ENCODE measurements at regions not wholly inside any gene's neighbourhood (a gene's known extent, or its start where the extent isn't known, plus 50 kb on each side); places are given as distances from the start of the nearest gene placed in this dataset.

DNA sequence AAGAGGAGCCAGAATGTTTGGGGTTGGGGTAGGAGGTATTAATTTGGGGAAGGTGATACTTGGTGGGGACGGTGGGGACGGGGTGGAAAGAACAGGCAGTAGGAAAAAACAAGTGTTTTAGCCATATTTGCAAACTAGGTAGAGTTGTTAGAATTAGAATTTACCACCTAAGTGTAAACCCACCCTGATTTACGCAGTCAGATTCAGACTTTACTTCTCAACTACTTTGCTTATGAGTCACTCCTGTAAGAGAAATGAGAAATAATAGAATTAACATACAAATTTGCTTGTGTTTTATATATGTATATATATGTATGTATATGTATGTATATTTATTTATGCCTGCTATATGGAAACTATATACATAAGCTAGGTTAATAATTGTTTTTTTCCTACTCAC, 1168.2 kb upstream of the ZEB2 start (continued):
- no peak for TF ChIP-seq EZH2 (IDR thresholded peaks at IDR 0.05; ENCODE audit: low read depth, unreplicated experiment)
- TF ChIP-seq EZH2phosphoT487 (IDR thresholded peaks at IDR 0.05; ENCODE audit: unreplicated experiment) = no peak
- TF ChIP-seq, protein P1, sequence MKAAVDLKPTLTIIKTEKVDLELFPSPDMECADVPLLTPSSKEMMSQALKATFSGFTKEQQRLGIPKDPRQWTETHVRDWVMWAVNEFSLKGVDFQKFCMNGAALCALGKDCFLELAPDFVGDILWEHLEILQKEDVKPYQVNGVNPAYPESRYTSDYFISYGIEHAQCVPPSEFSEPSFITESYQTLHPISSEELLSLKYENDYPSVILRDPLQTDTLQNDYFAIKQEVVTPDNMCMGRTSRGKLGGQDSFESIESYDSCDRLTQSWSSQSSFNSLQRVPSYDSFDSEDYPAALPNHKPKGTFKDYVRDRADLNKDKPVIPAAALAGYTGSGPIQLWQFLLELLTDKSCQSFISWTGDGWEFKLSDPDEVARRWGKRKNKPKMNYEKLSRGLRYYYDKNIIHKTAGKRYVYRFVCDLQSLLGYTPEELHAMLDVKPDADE (IDR thresholded peaks at IDR 0.05) = no peak
- no peak for TF ChIP-seq STAT1 (IDR thresholded peaks at IDR 0.05; ENCODE audit: unreplicated experiment)
- TF ChIP-seq, protein P2, sequence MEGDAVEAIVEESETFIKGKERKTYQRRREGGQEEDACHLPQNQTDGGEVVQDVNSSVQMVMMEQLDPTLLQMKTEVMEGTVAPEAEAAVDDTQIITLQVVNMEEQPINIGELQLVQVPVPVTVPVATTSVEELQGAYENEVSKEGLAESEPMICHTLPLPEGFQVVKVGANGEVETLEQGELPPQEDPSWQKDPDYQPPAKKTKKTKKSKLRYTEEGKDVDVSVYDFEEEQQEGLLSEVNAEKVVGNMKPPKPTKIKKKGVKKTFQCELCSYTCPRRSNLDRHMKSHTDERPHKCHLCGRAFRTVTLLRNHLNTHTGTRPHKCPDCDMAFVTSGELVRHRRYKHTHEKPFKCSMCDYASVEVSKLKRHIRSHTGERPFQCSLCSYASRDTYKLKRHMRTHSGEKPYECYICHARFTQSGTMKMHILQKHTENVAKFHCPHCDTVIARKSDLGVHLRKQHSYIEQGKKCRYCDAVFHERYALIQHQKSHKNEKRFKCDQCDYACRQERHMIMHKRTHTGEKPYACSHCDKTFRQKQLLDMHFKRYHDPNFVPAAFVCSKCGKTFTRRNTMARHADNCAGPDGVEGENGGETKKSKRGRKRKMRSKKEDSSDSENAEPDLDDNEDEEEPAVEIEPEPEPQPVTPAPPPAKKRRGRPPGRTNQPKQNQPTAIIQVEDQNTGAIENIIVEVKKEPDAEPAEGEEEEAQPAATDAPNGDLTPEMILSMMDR (conservative IDR thresholded peaks at IDR 0.05; ENCODE audit: low read depth in 2 of 2) = no peak
- TF ChIP-seq POLR2AphosphoS5 (IDR thresholded peaks at IDR 0.05; ENCODE audit: low read depth) = no peak
- no peak for TF ChIP-seq JUNB (IDR thresholded peaks at IDR 0.05; ENCODE audit: unreplicated experiment)

DNA sequence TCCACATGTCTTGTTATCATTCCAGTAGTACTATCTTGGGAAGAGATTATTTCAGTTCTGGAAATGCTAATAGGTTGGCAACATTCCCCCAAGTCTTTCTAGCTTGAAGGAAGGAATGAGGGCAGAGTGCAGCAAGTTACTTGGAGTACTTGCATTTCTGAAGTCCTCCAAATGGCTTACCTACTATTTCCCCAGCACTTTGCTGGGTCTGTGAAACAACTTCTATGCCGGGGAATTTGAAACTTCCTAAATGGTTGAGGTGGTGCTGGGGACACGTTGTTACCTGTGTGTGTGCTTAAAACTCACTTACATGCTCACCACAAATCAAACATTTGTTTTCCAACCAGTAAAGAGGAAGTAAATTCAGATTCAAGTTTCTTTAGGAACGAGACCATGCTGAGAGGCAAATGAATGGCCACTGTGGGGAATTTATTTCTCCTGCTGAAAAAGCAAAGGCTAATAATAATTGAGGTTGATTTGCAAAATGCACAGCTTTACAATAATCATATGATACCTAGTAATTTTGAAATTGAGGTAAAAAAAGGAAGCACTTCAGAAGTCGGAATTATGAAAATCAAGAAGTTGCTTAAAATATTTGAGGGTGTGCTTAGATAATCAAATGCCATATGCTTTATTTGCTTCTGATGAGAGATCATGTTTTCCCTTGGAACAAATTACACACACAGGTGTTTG, 1167.7 kb upstream of the ZEB2 start:
- peaks cover 6% of the 10 kb centered on the region for H3K9me2 ChIP-seq (ENCODE audit: insufficient read depth)
- H3F3A ChIP-seq (replicated peaks; ENCODE audit: low read depth) = no peaks in the 10 kb centered on the region
- peak overlapping the region; percentile 13 for H3K4me2 ChIP-seq
- TF ChIP-seq, protein P3, sequence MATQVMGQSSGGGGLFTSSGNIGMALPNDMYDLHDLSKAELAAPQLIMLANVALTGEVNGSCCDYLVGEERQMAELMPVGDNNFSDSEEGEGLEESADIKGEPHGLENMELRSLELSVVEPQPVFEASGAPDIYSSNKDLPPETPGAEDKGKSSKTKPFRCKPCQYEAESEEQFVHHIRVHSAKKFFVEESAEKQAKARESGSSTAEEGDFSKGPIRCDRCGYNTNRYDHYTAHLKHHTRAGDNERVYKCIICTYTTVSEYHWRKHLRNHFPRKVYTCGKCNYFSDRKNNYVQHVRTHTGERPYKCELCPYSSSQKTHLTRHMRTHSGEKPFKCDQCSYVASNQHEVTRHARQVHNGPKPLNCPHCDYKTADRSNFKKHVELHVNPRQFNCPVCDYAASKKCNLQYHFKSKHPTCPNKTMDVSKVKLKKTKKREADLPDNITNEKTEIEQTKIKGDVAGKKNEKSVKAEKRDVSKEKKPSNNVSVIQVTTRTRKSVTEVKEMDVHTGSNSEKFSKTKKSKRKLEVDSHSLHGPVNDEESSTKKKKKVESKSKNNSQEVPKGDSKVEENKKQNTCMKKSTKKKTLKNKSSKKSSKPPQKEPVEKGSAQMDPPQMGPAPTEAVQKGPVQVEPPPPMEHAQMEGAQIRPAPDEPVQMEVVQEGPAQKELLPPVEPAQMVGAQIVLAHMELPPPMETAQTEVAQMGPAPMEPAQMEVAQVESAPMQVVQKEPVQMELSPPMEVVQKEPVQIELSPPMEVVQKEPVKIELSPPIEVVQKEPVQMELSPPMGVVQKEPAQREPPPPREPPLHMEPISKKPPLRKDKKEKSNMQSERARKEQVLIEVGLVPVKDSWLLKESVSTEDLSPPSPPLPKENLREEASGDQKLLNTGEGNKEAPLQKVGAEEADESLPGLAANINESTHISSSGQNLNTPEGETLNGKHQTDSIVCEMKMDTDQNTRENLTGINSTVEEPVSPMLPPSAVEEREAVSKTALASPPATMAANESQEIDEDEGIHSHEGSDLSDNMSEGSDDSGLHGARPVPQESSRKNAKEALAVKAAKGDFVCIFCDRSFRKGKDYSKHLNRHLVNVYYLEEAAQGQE (IDR thresholded peaks at IDR 0.05; ENCODE audit: unreplicated experiment) = no peak
- TF ChIP-seq EZH2 (IDR thresholded peaks at IDR 0.05; ENCODE audit: low read depth, unreplicated experiment) (no peak), ZNF114 (CRISPR knock-in tag; IDR thresholded peaks at IDR 0.05) (no peak), CREB1 (CRISPR knock-in tag; IDR thresholded peaks at IDR 0.05; ENCODE audit: low read depth) (no peak)
- TF ChIP-seq, protein P4, sequence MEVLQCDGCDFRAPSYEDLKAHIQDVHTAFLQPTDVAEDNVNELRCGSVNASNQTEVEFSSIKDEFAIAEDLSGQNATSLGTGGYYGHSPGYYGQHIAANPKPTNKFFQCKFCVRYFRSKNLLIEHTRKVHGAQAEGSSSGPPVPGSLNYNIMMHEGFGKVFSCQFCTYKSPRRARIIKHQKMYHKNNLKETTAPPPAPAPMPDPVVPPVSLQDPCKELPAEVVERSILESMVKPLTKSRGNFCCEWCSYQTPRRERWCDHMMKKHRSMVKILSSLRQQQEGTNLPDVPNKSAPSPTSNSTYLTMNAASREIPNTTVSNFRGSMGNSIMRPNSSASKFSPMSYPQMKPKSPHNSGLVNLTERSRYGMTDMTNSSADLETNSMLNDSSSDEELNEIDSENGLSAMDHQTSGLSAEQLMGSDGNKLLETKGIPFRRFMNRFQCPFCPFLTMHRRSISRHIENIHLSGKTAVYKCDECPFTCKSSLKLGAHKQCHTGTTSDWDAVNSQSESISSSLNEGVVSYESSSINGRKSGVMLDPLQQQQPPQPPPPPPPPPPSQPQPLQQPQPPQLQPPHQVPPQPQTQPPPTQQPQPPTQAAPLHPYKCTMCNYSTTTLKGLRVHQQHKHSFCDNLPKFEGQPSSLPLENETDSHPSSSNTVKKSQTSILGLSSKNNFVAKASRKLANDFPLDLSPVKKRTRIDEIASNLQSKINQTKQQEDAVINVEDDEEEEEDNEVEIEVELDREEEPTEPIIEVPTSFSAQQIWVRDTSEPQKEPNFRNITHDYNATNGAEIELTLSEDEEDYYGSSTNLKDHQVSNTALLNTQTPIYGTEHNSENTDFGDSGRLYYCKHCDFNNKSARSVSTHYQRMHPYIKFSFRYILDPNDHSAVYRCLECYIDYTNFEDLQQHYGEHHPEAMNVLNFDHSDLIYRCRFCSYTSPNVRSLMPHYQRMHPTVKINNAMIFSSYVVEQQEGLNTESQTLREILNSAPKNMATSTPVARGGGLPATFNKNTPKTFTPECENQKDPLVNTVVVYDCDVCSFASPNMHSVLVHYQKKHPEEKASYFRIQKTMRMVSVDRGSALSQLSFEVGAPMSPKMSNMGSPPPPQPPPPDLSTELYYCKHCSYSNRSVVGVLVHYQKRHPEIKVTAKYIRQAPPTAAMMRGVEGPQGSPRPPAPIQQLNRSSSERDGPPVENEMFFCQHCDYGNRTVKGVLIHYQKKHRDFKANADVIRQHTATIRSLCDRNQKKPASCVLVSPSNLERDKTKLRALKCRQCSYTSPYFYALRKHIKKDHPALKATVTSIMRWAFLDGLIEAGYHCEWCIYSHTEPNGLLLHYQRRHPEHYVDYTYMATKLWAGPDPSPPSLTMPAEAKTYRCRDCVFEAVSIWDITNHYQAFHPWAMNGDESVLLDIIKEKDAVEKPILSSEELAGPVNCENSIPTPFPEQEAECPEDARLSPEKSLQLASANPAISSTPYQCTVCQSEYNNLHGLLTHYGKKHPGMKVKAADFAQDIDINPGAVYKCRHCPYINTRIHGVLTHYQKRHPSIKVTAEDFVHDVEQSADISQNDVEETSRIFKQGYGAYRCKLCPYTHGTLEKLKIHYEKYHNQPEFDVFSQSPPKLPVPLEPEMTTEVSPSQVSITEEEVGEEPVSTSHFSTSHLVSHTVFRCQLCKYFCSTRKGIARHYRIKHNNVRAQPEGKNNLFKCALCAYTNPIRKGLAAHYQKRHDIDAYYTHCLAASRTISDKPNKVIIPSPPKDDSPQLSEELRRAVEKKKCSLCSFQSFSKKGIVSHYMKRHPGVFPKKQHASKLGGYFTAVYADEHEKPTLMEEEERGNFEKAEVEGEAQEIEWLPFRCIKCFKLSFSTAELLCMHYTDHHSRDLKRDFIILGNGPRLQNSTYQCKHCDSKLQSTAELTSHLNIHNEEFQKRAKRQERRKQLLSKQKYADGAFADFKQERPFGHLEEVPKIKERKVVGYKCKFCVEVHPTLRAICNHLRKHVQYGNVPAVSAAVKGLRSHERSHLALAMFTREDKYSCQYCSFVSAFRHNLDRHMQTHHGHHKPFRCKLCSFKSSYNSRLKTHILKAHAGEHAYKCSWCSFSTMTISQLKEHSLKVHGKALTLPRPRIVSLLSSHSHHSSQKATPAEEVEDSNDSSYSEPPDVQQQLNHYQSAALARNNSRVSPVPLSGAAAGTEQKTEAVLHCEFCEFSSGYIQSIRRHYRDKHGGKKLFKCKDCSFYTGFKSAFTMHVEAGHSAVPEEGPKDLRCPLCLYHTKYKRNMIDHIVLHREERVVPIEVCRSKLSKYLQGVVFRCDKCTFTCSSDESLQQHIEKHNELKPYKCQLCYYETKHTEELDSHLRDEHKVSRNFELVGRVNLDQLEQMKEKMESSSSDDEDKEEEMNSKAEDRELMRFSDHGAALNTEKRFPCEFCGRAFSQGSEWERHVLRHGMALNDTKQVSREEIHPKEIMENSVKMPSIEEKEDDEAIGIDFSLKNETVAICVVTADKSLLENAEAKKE (CRISPR knock-in tag; IDR thresholded peaks at IDR 0.05) = peak; percentile 72; the same call in 1 of the 2 replicates
- peaks cover 18% of the 10 kb centered on the region for H3K4me1 ChIP-seq (ENCODE audit: insufficient read depth)
- no peak overlapping the region; the same call in 1 of the 2 replicates for H3K4me3 ChIP-seq
- H3K36me3 ChIP-seq (ENCODE audit: insufficient read depth) = no peaks in the 10 kb centered on the region
- no peaks in the 10 kb centered on the region for H3K79me2 ChIP-seq (replicated peaks; ENCODE audit: insufficient read depth)
- peak overlapping the region; percentile 23; the same call in 1 of the 2 replicates for H2AFZ ChIP-seq
- no peaks in the 10 kb centered on the region for H3K9me3 Mint-ChIP-seq
- H3K27ac Mint-ChIP-seq = peak overlapping the region; percentile 94
- ATAC-seq (peak; percentile 73), DNase-seq (ENCODE audit: low spot score) (peak; percentile 47)
- H3K36me3 Mint-ChIP-seq (ENCODE audit: low read depth) = no peaks in the 10 kb centered on the region
- no peaks in the 10 kb centered on the region for H3K27me3 ChIP-seq (ENCODE audit: insufficient read depth)
- no peaks in the 10 kb centered on the region for H4K20me1 ChIP-seq (replicated peaks; ENCODE audit: insufficient read depth)
- H3K27me3 Mint-ChIP-seq (ENCODE audit: insufficient read depth, low read depth, poor library complexity) = no peaks in the 10 kb centered on the region
- H3K4me1 Mint-ChIP-seq = peaks cover 27% of the 10 kb centered on the region
- peak overlapping the region; percentile 69 for H3K27ac ChIP-seq (ENCODE audit: low read depth)
- H3K4me3 Mint-ChIP-seq = peak overlapping the region; percentile 18; the same call in 1 of the 3 replicates

All from GM23338 (cell line).